ENCODE measurements at regions not wholly inside any gene's neighbourhood (a gene's known extent, or its start where the extent isn't known, plus 50 kb on each side); places are given as distances from the start of the nearest gene placed in this dataset.

DNA sequence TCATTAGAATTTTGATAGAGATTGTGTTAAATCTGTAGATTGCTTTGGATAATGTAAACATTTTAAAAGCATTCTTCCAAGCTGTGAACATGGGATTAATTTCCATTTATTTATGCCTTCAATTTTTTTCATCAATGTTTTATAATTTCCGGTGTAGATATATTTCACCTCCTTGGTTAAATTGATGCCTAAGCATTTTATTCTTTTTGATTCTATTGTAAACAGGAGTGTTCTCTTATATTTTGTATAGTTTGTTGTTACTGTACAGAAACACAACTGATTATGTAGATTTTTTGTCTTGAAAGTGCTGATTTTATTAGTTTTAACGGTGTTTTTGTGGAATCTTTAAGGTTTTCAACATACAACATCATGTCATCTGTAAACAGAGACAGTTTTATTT lies 355.0 kb downstream of the EDEM1 start:
- no peak for TF ChIP-seq CTCF (IDR thresholded peaks at IDR 0.05)
- TF ChIP-seq, protein P1, sequence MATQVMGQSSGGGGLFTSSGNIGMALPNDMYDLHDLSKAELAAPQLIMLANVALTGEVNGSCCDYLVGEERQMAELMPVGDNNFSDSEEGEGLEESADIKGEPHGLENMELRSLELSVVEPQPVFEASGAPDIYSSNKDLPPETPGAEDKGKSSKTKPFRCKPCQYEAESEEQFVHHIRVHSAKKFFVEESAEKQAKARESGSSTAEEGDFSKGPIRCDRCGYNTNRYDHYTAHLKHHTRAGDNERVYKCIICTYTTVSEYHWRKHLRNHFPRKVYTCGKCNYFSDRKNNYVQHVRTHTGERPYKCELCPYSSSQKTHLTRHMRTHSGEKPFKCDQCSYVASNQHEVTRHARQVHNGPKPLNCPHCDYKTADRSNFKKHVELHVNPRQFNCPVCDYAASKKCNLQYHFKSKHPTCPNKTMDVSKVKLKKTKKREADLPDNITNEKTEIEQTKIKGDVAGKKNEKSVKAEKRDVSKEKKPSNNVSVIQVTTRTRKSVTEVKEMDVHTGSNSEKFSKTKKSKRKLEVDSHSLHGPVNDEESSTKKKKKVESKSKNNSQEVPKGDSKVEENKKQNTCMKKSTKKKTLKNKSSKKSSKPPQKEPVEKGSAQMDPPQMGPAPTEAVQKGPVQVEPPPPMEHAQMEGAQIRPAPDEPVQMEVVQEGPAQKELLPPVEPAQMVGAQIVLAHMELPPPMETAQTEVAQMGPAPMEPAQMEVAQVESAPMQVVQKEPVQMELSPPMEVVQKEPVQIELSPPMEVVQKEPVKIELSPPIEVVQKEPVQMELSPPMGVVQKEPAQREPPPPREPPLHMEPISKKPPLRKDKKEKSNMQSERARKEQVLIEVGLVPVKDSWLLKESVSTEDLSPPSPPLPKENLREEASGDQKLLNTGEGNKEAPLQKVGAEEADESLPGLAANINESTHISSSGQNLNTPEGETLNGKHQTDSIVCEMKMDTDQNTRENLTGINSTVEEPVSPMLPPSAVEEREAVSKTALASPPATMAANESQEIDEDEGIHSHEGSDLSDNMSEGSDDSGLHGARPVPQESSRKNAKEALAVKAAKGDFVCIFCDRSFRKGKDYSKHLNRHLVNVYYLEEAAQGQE (IDR thresholded peaks at IDR 0.05) = no peak
- no peak for TF ChIP-seq CEBPB (IDR thresholded peaks at IDR 0.05)
- no peak for TF ChIP-seq NPAS2 (CRISPR knock-in tag; IDR thresholded peaks at IDR 0.05; ENCODE audit: borderline replicate concordance)
- TF ChIP-seq, protein P2, sequence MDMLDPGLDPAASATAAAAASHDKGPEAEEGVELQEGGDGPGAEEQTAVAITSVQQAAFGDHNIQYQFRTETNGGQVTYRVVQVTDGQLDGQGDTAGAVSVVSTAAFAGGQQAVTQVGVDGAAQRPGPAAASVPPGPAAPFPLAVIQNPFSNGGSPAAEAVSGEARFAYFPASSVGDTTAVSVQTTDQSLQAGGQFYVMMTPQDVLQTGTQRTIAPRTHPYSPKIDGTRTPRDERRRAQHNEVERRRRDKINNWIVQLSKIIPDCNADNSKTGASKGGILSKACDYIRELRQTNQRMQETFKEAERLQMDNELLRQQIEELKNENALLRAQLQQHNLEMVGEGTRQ (IDR thresholded peaks at IDR 0.05) = no peak

Data from A549 (cell line).